H9 (cell line): ENCODE measurements at regions not wholly inside any gene's neighbourhood (a gene's known extent, or its start where the extent isn't known, plus 50 kb on each side); places are given as distances from the start of the nearest gene placed in this dataset.

Experiments
- DNase-seq: peaks from one replicate; pipeline ENCODE4 v3.0.0-alpha.2; 2017
- H2AFZ ChIP-seq: one replicate; pipeline ENCODE4 v1.6.1; 2013; ENCODE audit warnings: mild to moderate bottlenecking, low read length, control low read depth, moderate library complexity
- H2AK5ac ChIP-seq: 2 replicates; pipeline ENCODE4 v1.6.1; 2013; ENCODE audit warnings: low read length, control low read depth, mixed read lengths; ENCODE audit not compliant: insufficient read length
- H2BK120ac ChIP-seq: one replicate; pipeline ENCODE4 v1.6.1; 2013; ENCODE audit warnings: low read depth, mild to moderate bottlenecking, low read length, control low read depth, inconsistent platforms; ENCODE audit not compliant: poor library complexity, severe bottlenecking
- H2BK12ac ChIP-seq: 2 replicates; pipeline ENCODE4 v1.6.1; 2013; ENCODE audit warnings: low read length, control low read depth, mixed read lengths, low read depth; ENCODE audit not compliant: insufficient read length
- H2BK15ac ChIP-seq: 2 replicates; pipeline ENCODE4 v1.6.1; 2013; ENCODE audit warnings: low read depth, low read length, control low read depth
- H2BK20ac ChIP-seq: one replicate; pipeline ENCODE4 v1.6.1; 2013; ENCODE audit warnings: low read depth, mild to moderate bottlenecking, low read length, control low read depth, inconsistent platforms; ENCODE audit not compliant: poor library complexity, severe bottlenecking
- H2BK5ac ChIP-seq: 2 replicates; pipeline ENCODE4 v1.6.1; 2013; ENCODE audit warnings: low read length, control low read depth, mixed read lengths; ENCODE audit not compliant: insufficient read length
- H3K14ac ChIP-seq: 2 replicates; pipeline ENCODE4 v1.6.1; 2013; ENCODE audit warnings: low read length, control low read depth; ENCODE audit not compliant: insufficient read depth
- H3K18ac ChIP-seq: 2 replicates; pipeline ENCODE4 v1.6.1; 2013; ENCODE audit warnings: low read depth, mild to moderate bottlenecking, mixed read lengths, low read length, control low read depth; ENCODE audit not compliant: insufficient read length
- H3K23ac ChIP-seq: 2 replicates; pipeline ENCODE4 v1.6.1; 2013; ENCODE audit warnings: low read length, control low read depth, mixed read lengths, low read depth; ENCODE audit not compliant: insufficient read length
- H3K23me2 ChIP-seq: 2 replicates; pipeline ENCODE4 v1.6.1; 2013; ENCODE audit warnings: low read depth, mild to moderate bottlenecking, mixed read lengths, low read length, control low read depth; ENCODE audit not compliant: insufficient read length, poor library complexity, severe bottlenecking
- H3K27ac ChIP-seq: 2 replicates; pipeline ENCODE4 v1.5.1; 2013; ENCODE audit warnings: low read length, control low read depth, mixed read lengths, low read depth; ENCODE audit not compliant: insufficient read length
- H3K27me3 ChIP-seq: 2 replicates; pipeline ENCODE4 v1.6.1; 2013; ENCODE audit warnings: low read length, control low read depth, inconsistent platforms; ENCODE audit not compliant: insufficient read depth
- H3K4ac ChIP-seq: 2 replicates; pipeline ENCODE4 v1.6.1; 2013; ENCODE audit warnings: low read depth, mild to moderate bottlenecking, control low read depth, inconsistent platforms, low read length, moderate library complexity
- H3K4me1 ChIP-seq: 2 replicates; pipeline ENCODE4 v1.6.1; 2013; ENCODE audit warnings: low read length, control low read depth, inconsistent platforms; ENCODE audit not compliant: insufficient read depth
- H3K4me2 ChIP-seq: 2 replicates; pipeline ENCODE4 v1.6.1; 2013; ENCODE audit warnings: low read length, control low read depth, mixed read lengths; ENCODE audit not compliant: insufficient read length, insufficient read depth
- H3K56ac ChIP-seq: 2 replicates; pipeline ENCODE4 v1.6.1; 2013; ENCODE audit warnings: low read depth, mild to moderate bottlenecking, mixed read lengths, low read length, control low read depth; ENCODE audit not compliant: insufficient read length
- H3K79me1 ChIP-seq: 2 replicates; pipeline ENCODE4 v1.6.1; 2013; ENCODE audit warnings: low read depth, mild to moderate bottlenecking, moderate library complexity, low read length, control low read depth, inconsistent platforms; ENCODE audit not compliant: insufficient read depth, poor library complexity, severe bottlenecking
- H3K79me2 ChIP-seq: 2 replicates; pipeline ENCODE4 v1.6.1; 2013; ENCODE audit warnings: low read length, control low read depth, inconsistent platforms; ENCODE audit not compliant: insufficient read depth
- H3K9ac ChIP-seq: 2 replicates; pipeline ENCODE4 v1.6.1; 2013; ENCODE audit warnings: low read length, control low read depth, mixed read lengths; ENCODE audit not compliant: insufficient read length; ENCODE audit errors: extremely low read depth
- H3K9me3 ChIP-seq: one replicate; pipeline ENCODE4 v1.6.1; 2013; ENCODE audit warnings: low read depth, low read length, inconsistent platforms; ENCODE audit not compliant: control insufficient read depth
- H3T11ph ChIP-seq: one replicate; pipeline ENCODE4 v1.6.1; 2013; ENCODE audit warnings: mild to moderate bottlenecking, low read length, control low read depth, inconsistent platforms
- H4K20me1 ChIP-seq: one replicate; pipeline ENCODE4 v1.6.1; 2013; ENCODE audit not compliant: control insufficient read depth, insufficient read length, insufficient read depth
- H4K5ac ChIP-seq: 2 replicates; pipeline ENCODE4 v1.6.1; 2013; ENCODE audit warnings: low read depth, mild to moderate bottlenecking, mixed read lengths, low read length, control low read depth; ENCODE audit not compliant: insufficient read length
- H4K8ac ChIP-seq: replicated peaks from 2 replicates; pipeline ENCODE4 v1.6.1; 2013; ENCODE audit warnings: low read length, control low read depth, mixed read lengths, low read depth; ENCODE audit not compliant: insufficient read length
- H4K91ac ChIP-seq: 2 replicates; pipeline ENCODE4 v1.6.1; 2013; ENCODE audit warnings: low read depth, mild to moderate bottlenecking, moderate library complexity, mixed read lengths, low read length, control low read depth; ENCODE audit not compliant: insufficient read length
- H3K27ac Mint-ChIP-seq, 3 experiments: 2 replicates in 2 of 3; 3 replicates in 1 of 3; pipeline ENCODE4 v1.8.0; 2020 to 2021; ENCODE audit warnings: mixed read lengths in 3 of 3, mild to moderate bottlenecking in 1 of 3, moderate library complexity in 1 of 3
- H3K27me3 Mint-ChIP-seq: 2 replicates; pipeline ENCODE4 v1.8.0; 2021; ENCODE audit warnings: low read depth, mild to moderate bottlenecking, moderate library complexity, mixed read lengths
- H3K36me3 Mint-ChIP-seq, 3 experiments: 2 replicates in 2 of 3; 3 replicates in 1 of 3; pipeline ENCODE4 v1.8.0; 2020 to 2021; ENCODE audit warnings: low read depth in 3 of 3, mixed read lengths in 3 of 3; ENCODE audit not compliant: insufficient read depth in 1 of 3
- H3K4me1 Mint-ChIP-seq, 2 experiments: 2 replicates each; pipeline ENCODE4 v1.8.0; 2020; ENCODE audit warnings: mixed read lengths in 2 of 2
- H3K4me3 Mint-ChIP-seq, 2 experiments: 2 replicates in 1 of 2; 3 replicates in 1 of 2; pipeline ENCODE4 v1.8.0; 2020 to 2021; ENCODE audit warnings: mild to moderate bottlenecking in 2 of 2, mixed read lengths in 2 of 2, moderate library complexity in 1 of 2
- H3K9me3 Mint-ChIP-seq, 2 experiments: 2 replicates in 1 of 2; 3 replicates in 1 of 2; pipeline ENCODE4 v1.8.0; 2020; ENCODE audit warnings: mild to moderate bottlenecking in 2 of 2, mixed read lengths in 2 of 2, moderate library complexity in 1 of 2
- WGBS: extraction: QIAGEN DNeasy Blood & Tissue Kit; methylation state at CpG from one replicate; pipeline ENCODE4 v1.1.7; 2013; ENCODE audit warnings: missing lambda C conversion rate, low lambda C conversion rate, mixed read lengths; ENCODE audit not compliant: insufficient read length; ENCODE audit errors: extremely low coverage; 5-methylcytosine and 5-hydroxymethylcytosine counted together
- TF ChIP-seq, protein P1 (sequence below): fragments of 200-600 bp; sonication (generic); conservative IDR thresholded peaks from 3 replicates; pipeline ENCODE4 v1.8.0; 2021; ENCODE audit warnings: antibody characterized with exemption, mild to moderate bottlenecking

DNA sequence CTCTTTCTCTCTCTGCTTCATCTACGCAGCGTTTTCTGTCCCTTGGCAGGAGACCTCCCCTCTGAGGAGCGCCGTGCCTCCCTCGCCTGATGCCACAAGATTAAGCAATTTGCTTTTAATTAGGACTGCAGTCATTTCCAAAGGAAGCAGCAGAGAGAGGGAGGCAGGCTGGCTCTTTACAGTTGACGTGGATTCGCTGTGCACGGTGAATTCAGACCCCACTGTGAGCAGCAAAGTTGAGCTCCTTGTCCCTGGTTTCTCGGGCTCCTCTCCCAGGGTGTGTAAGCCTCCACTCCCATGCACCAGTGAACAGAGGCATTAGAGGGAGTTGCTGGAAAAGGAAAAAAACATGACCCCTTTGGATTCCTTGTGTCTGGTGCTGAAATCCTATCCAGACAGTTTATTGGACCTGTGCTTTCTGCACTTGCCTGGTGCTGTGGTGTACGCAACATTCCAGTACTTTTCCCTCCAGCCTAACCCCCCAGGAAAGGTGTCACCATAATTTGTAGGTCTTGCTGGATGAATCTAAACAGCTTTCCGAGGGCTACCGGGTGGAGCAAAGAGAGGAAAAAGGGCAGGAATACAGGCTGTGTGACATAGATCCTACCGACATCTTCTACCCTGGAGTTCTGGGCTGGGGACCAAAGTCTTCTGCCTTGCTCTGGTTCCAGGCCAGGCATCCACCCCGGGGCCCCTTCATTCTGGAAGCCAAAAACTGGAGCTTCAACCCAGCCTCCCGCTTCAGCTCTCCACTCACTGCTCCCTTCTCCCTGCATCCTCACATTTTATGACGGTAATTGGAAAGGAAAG is 171.0 kb downstream of the MAF start:
- no peak overlapping the region for H3K4me3 Mint-ChIP-seq
- no peak overlapping the region for H2AFZ ChIP-seq
- peaks cover 7% of the 10 kb centered on the region for H3K27me3 Mint-ChIP-seq

More for the DNA sequence above, 171.0 kb downstream of the MAF start:
- no peak overlapping the region for H3K56ac ChIP-seq
- TF ChIP-seq, protein P1, sequence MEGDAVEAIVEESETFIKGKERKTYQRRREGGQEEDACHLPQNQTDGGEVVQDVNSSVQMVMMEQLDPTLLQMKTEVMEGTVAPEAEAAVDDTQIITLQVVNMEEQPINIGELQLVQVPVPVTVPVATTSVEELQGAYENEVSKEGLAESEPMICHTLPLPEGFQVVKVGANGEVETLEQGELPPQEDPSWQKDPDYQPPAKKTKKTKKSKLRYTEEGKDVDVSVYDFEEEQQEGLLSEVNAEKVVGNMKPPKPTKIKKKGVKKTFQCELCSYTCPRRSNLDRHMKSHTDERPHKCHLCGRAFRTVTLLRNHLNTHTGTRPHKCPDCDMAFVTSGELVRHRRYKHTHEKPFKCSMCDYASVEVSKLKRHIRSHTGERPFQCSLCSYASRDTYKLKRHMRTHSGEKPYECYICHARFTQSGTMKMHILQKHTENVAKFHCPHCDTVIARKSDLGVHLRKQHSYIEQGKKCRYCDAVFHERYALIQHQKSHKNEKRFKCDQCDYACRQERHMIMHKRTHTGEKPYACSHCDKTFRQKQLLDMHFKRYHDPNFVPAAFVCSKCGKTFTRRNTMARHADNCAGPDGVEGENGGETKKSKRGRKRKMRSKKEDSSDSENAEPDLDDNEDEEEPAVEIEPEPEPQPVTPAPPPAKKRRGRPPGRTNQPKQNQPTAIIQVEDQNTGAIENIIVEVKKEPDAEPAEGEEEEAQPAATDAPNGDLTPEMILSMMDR: no peak
- no peak overlapping the region for H3K18ac ChIP-seq
- H2BK120ac ChIP-seq: no peak overlapping the region
- Mint-ChIP-seq H3K36me3 (no peaks in the 10 kb centered on the region; a peak in 1 of 7 replicates), H3K9me3 (no peaks in the 10 kb centered on the region), H3K4me1 (peaks cover 11 to 15% of the 10 kb centered on the region in 2 experiments), H3K27ac (no peak overlapping the region)
- H2BK5ac ChIP-seq: no peak overlapping the region
- H3K27ac ChIP-seq: no peak overlapping the region
- H4K8ac ChIP-seq: no peak overlapping the region
- H3K9ac ChIP-seq: no peak overlapping the region
- no peak for DNase-seq
- no peak overlapping the region for H4K91ac ChIP-seq
- no peak overlapping the region for H2BK15ac ChIP-seq
- no peaks in the 10 kb centered on the region for H3K9me3 ChIP-seq
- H3K4me1 ChIP-seq: no peaks in the 10 kb centered on the region
- H3K27me3 ChIP-seq: no peaks in the 10 kb centered on the region
- H2BK20ac ChIP-seq: no peak overlapping the region
- no peaks in the 10 kb centered on the region for H4K20me1 ChIP-seq
- no peak overlapping the region for H3K14ac ChIP-seq
- H3K79me1 ChIP-seq: no peaks in the 10 kb centered on the region
- WGBS: no CpG with 5 or more reads among the region's 16 CpGs
- H3K23me2 ChIP-seq: no peaks in the 10 kb centered on the region
- no peak overlapping the region for H3K23ac ChIP-seq
- H3K4ac ChIP-seq: no peak overlapping the region
- no peak overlapping the region for H4K5ac ChIP-seq
- H2AK5ac ChIP-seq: no peak overlapping the region
- H3T11ph ChIP-seq: no peak overlapping the region
- H2BK12ac ChIP-seq: no peak overlapping the region
- H3K4me2 ChIP-seq: no peak overlapping the region
- H3K79me2 ChIP-seq: no peaks in the 10 kb centered on the region
